ENCODE measurements at regions not wholly inside any gene's neighbourhood (a gene's known extent, or its start where the extent isn't known, plus 50 kb on each side); places are given as distances from the start of the nearest gene placed in this dataset.

GRCh38 chr12:92334552-92334951 lies 188.9 kb upstream of the BTG1 start:
- no peaks in the 10 kb centered on the region for H4K20me1 ChIP-seq (ENCODE audit: insufficient read depth, low read depth, low read length)
- H3K4me3 ChIP-seq (ENCODE audit: low read length): no peak overlapping the region
- no peak overlapping the region for H2AFZ ChIP-seq (ENCODE audit: low read length)
- H3K27ac ChIP-seq (ENCODE audit: low read length): no peak overlapping the region
- H3K79me2 ChIP-seq (ENCODE audit: low read length): no peaks in the 10 kb centered on the region
- no peak overlapping the region for H3K9ac ChIP-seq (ENCODE audit: low read length)
- H3K4me2 ChIP-seq (ENCODE audit: low read depth, low read length, poor library complexity, severe bottlenecking): no peak overlapping the region
- no peaks in the 10 kb centered on the region for H3K36me3 ChIP-seq (ENCODE audit: insufficient read depth, low read length)
- H3K27me3 ChIP-seq (ENCODE audit: low read length): no peaks in the 10 kb centered on the region
- no peaks in the 10 kb centered on the region for H3K4me1 ChIP-seq (ENCODE audit: low read length)
- H3K9me2 ChIP-seq (replicated peaks; ENCODE audit: insufficient read depth, low read length): no peaks in the 10 kb centered on the region
- no peaks in the 10 kb centered on the region for H3K9me3 ChIP-seq (ENCODE audit: low read length)
- DNase-seq: no peak

- Histone ChIP-seq H3K4me3 (ENCODE audit: low read length) (no peak overlapping the region), H3K9me3 (ENCODE audit: low read length) (no peaks in the 10 kb centered on the region), H3K9ac (ENCODE audit: low read length) (no peak overlapping the region), H3K27me3 (ENCODE audit: low read length) (no peaks in the 10 kb centered on the region), H2AFZ (ENCODE audit: low read length) (no peak overlapping the region), H3K79me2 (ENCODE audit: low read length) (no peaks in the 10 kb centered on the region), H3K9me2 (replicated peaks; ENCODE audit: insufficient read depth, low read length) (no peaks in the 10 kb centered on the region), H3K4me2 (ENCODE audit: low read depth, low read length, poor library complexity, severe bottlenecking) (no peak overlapping the region), H3K27ac (ENCODE audit: low read length) (no peak overlapping the region), H3K36me3 (ENCODE audit: insufficient read depth, low read length) (no peaks in the 10 kb centered on the region), H4K20me1 (ENCODE audit: insufficient read depth, low read depth, low read length) (no peaks in the 10 kb centered on the region), H3K4me1 (ENCODE audit: low read length) (no peaks in the 10 kb centered on the region)
- DNase-seq: no peak
These were observed 186.9 kb upstream of the BTG1 start for GRCh38 chr12:92332552-92332951.

- H2AFZ ChIP-seq (ENCODE audit: low read length): no peak overlapping the region
- no peak overlapping the region for H3K4me3 ChIP-seq (ENCODE audit: low read length)
- no peak overlapping the region for H3K27ac ChIP-seq (ENCODE audit: low read length)
- no peaks in the 10 kb centered on the region for H4K20me1 ChIP-seq (ENCODE audit: insufficient read depth, low read depth, low read length)
- H3K9me3 ChIP-seq (ENCODE audit: low read length): no peaks in the 10 kb centered on the region
- H3K4me1 ChIP-seq (ENCODE audit: low read length): no peaks in the 10 kb centered on the region
- H3K9ac ChIP-seq (ENCODE audit: low read length): no peak overlapping the region
- no peaks in the 10 kb centered on the region for H3K27me3 ChIP-seq (ENCODE audit: low read length)
- H3K9me2 ChIP-seq (replicated peaks; ENCODE audit: insufficient read depth, low read length): no peaks in the 10 kb centered on the region
- H3K79me2 ChIP-seq (ENCODE audit: low read length): no peaks in the 10 kb centered on the region
- H3K4me2 ChIP-seq (ENCODE audit: low read depth, low read length, poor library complexity, severe bottlenecking): no peak overlapping the region
- no peak for DNase-seq
- no peaks in the 10 kb centered on the region for H3K36me3 ChIP-seq (ENCODE audit: insufficient read depth, low read length)
These were observed 185.7 kb upstream of the BTG1 start for GRCh38 chr12:92331383-92331782.

GRCh38 chr12:92330654-92331053 lies 185.0 kb upstream of the BTG1 start:
- Histone ChIP-seq H3K27me3 (ENCODE audit: low read length) (no peaks in the 10 kb centered on the region), H3K27ac (ENCODE audit: low read length) (no peak overlapping the region), H2AFZ (ENCODE audit: low read length) (no peak overlapping the region), H3K4me2 (ENCODE audit: low read depth, low read length, poor library complexity, severe bottlenecking) (no peak overlapping the region), H3K79me2 (ENCODE audit: low read length) (no peaks in the 10 kb centered on the region), H3K36me3 (ENCODE audit: insufficient read depth, low read length) (no peaks in the 10 kb centered on the region), H3K4me3 (ENCODE audit: low read length) (no peak overlapping the region), H3K4me1 (ENCODE audit: low read length) (no peaks in the 10 kb centered on the region), H3K9me2 (replicated peaks; ENCODE audit: insufficient read depth, low read length) (no peaks in the 10 kb centered on the region), H3K9me3 (ENCODE audit: low read length) (no peaks in the 10 kb centered on the region), H4K20me1 (ENCODE audit: insufficient read depth, low read depth, low read length) (no peaks in the 10 kb centered on the region), H3K9ac (ENCODE audit: low read length) (no peak overlapping the region)
- DNase-seq: no peak

GRCh38 chr12:92326877-92327276 lies 181.2 kb upstream of the BTG1 start:
- no peak for DNase-seq
- Histone ChIP-seq H3K4me2 (ENCODE audit: low read depth, low read length, poor library complexity, severe bottlenecking) (no peak overlapping the region), H3K9me2 (replicated peaks; ENCODE audit: insufficient read depth, low read length) (no peaks in the 10 kb centered on the region), H3K79me2 (ENCODE audit: low read length) (no peaks in the 10 kb centered on the region), H3K27me3 (ENCODE audit: low read length) (no peaks in the 10 kb centered on the region), H3K9me3 (ENCODE audit: low read length) (no peaks in the 10 kb centered on the region), H3K4me1 (ENCODE audit: low read length) (no peaks in the 10 kb centered on the region), H3K9ac (ENCODE audit: low read length) (no peak overlapping the region), H2AFZ (ENCODE audit: low read length) (no peak overlapping the region), H4K20me1 (ENCODE audit: insufficient read depth, low read depth, low read length) (no peaks in the 10 kb centered on the region), H3K4me3 (ENCODE audit: low read length) (no peak overlapping the region), H3K27ac (ENCODE audit: low read length) (no peak overlapping the region), H3K36me3 (ENCODE audit: insufficient read depth, low read length) (no peaks in the 10 kb centered on the region)

- Histone ChIP-seq H3K27ac (ENCODE audit: low read length) (no peak overlapping the region), H3K9me2 (replicated peaks; ENCODE audit: insufficient read depth, low read length) (no peaks in the 10 kb centered on the region), H4K20me1 (ENCODE audit: insufficient read depth, low read depth, low read length) (no peaks in the 10 kb centered on the region), H3K27me3 (ENCODE audit: low read length) (no peaks in the 10 kb centered on the region), H2AFZ (ENCODE audit: low read length) (no peak overlapping the region), H3K36me3 (ENCODE audit: insufficient read depth, low read length) (no peaks in the 10 kb centered on the region), H3K79me2 (ENCODE audit: low read length) (no peaks in the 10 kb centered on the region), H3K9ac (ENCODE audit: low read length) (no peak overlapping the region), H3K4me2 (ENCODE audit: low read depth, low read length, poor library complexity, severe bottlenecking) (no peak overlapping the region), H3K4me1 (ENCODE audit: low read length) (no peaks in the 10 kb centered on the region), H3K9me3 (ENCODE audit: low read length) (no peaks in the 10 kb centered on the region), H3K4me3 (ENCODE audit: low read length) (no peak overlapping the region)
- peak; percentile 42 for DNase-seq
These were observed 179.3 kb upstream of the BTG1 start for GRCh38 chr12:92324849-92325500.

GRCh38 chr12:92312463-92312964 lies 166.9 kb upstream of the BTG1 start:
- H4K20me1 ChIP-seq (ENCODE audit: insufficient read depth, low read depth, low read length): no peaks in the 10 kb centered on the region
- H3K4me3 ChIP-seq (ENCODE audit: low read length): no peak overlapping the region
- H3K9me3 ChIP-seq (ENCODE audit: low read length): no peaks in the 10 kb centered on the region
- H3K79me2 ChIP-seq (ENCODE audit: low read length): no peaks in the 10 kb centered on the region
- H3K9me2 ChIP-seq (replicated peaks; ENCODE audit: insufficient read depth, low read length): no peaks in the 10 kb centered on the region
- H2AFZ ChIP-seq (ENCODE audit: low read length): no peak overlapping the region
- no peak overlapping the region for H3K27ac ChIP-seq (ENCODE audit: low read length)
- H3K9ac ChIP-seq (ENCODE audit: low read length): no peak overlapping the region
- no peak overlapping the region for H3K4me2 ChIP-seq (ENCODE audit: low read depth, low read length, poor library complexity, severe bottlenecking)
- DNase-seq: no peak
- H3K36me3 ChIP-seq (ENCODE audit: insufficient read depth, low read length): no peaks in the 10 kb centered on the region
- no peaks in the 10 kb centered on the region for H3K27me3 ChIP-seq (ENCODE audit: low read length)
- no peaks in the 10 kb centered on the region for H3K4me1 ChIP-seq (ENCODE audit: low read length)

GRCh38 chr12:92304371-92305055 lies 158.9 kb upstream of the BTG1 start:
- no peaks in the 10 kb centered on the region for H3K9me3 ChIP-seq (ENCODE audit: low read length)
- no peaks in the 10 kb centered on the region for H3K27me3 ChIP-seq (ENCODE audit: low read length)
- DNase-seq: no peak
- no peak overlapping the region for H3K4me3 ChIP-seq (ENCODE audit: low read length)
- no peaks in the 10 kb centered on the region for H4K20me1 ChIP-seq (ENCODE audit: insufficient read depth, low read depth, low read length)
- H3K9ac ChIP-seq (ENCODE audit: low read length): no peak overlapping the region
- no peaks in the 10 kb centered on the region for H3K9me2 ChIP-seq (replicated peaks; ENCODE audit: insufficient read depth, low read length)
- no peaks in the 10 kb centered on the region for H3K79me2 ChIP-seq (ENCODE audit: low read length)
- no peaks in the 10 kb centered on the region for H3K36me3 ChIP-seq (ENCODE audit: insufficient read depth, low read length)
- H3K4me2 ChIP-seq (ENCODE audit: low read depth, low read length, poor library complexity, severe bottlenecking): no peak overlapping the region
- H2AFZ ChIP-seq (ENCODE audit: low read length): no peak overlapping the region
- no peak overlapping the region for H3K27ac ChIP-seq (ENCODE audit: low read length)
- no peaks in the 10 kb centered on the region for H3K4me1 ChIP-seq (ENCODE audit: low read length)

Data from Karpas-422 (cell line).